SK-N-SH treated with all-trans-retinoic acid at 6 μM for 48 hours (cell line): ENCODE measurements at regions not wholly inside any gene's neighbourhood (a gene's known extent, or its start where the extent isn't known, plus 50 kb on each side); places are given as distances from the start of the nearest gene placed in this dataset.

Source experiments
- BACH2 ChIP-seq: fragments of 250-450 bp; sonication (Bioruptor Pico); IDR thresholded peaks from 2 replicates; pipeline ENCODE4 v1.9.0; 2021; ENCODE audit warnings: mild to moderate bottlenecking, borderline replicate concordance
- CSRNP3 ChIP-seq: fragments of 250-450 bp; sonication (Bioruptor Pico); IDR thresholded peaks from 2 replicates; pipeline ENCODE4 v1.5.1; 2021; ENCODE audit warnings: mild to moderate bottlenecking, moderate library complexity
- GLIS3 ChIP-seq: fragments of 250-450 bp; sonication (Bioruptor Pico); IDR thresholded peaks from 2 replicates; pipeline ENCODE4 v1.5.0; 2020; ENCODE audit warnings: mild to moderate bottlenecking, moderate library complexity
- ISL1 ChIP-seq: fragments of 250-450 bp; sonication (Bioruptor Pico); IDR thresholded peaks from 2 replicates; pipeline ENCODE4 v2.1.2; 2022; ENCODE audit warnings: mild to moderate bottlenecking, moderate library complexity
- TOX ChIP-seq: fragments of 250-450 bp; sonication (Bioruptor Pico); IDR thresholded peaks from 2 replicates; pipeline ENCODE4 v1.8.0; 2021; ENCODE audit warnings: mild to moderate bottlenecking, moderate library complexity, borderline replicate concordance
- ZFP3 ChIP-seq: fragments of 250-450 bp; sonication (Bioruptor Pico); IDR thresholded peaks from 2 replicates; pipeline ENCODE4 v1.5.0; 2020; ENCODE audit warnings: mild to moderate bottlenecking, moderate library complexity
- ZNF565 ChIP-seq: fragments of 450-650 bp; formaldehyde crosslinking; conservative IDR thresholded peaks from 2 replicates; pipeline ENCODE4 v1.5.0; 2020; ENCODE audit warnings: low read depth, mild to moderate bottlenecking, moderate library complexity

DNA sequence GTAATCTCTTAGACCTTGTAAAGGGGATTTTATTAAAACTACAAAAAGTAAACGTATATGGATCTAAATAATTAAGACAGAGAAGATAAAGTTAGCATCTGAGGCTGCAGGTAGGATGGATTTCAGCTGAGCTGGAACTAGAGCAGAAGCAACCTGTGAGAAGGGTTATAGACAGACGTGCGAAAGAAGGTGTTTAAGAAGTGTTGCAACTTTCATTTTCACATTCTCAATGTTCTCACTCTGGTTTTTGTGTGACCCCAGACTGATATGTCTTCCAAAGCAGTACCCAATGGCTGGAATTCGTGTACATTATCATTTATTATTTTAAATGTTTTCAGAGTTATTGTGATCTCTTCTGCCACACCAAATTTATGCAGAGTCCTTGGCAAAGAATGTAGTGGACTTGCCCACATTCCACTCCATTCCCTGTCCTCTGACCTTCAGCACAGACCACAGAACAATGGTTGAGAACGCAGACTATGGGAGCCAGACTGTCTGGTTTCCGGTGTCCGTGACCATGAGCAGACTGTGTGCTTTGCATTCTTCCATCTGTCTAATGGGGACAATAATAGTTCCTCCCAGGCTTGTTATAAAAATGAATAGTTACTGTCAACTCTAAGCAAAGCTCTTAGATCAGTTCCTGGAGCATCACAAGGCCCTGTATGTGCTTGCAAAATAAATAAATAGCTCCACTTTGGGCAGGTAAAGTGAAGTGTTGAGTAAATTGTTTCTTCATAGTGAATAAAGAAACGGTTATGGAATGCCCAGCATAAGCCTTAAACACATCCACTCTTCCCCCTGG, 140.6 kb upstream of the SAMSN1 start:
- TF ChIP-seq TOX (CRISPR knock-in tag): no peak
- TF ChIP-seq CSRNP3: no peak
- TF ChIP-seq ZFP3: no peak
- no peak for TF ChIP-seq GLIS3 (CRISPR knock-in tag)
- no peak for TF ChIP-seq ZNF565
- no peak for TF ChIP-seq BACH2 (CRISPR knock-in tag)
- TF ChIP-seq ISL1 (CRISPR knock-in tag): no peak
